H9 (cell line): ENCODE measurements at regions not wholly inside any gene's neighbourhood (a gene's known extent, or its start where the extent isn't known, plus 50 kb on each side); places are given as distances from the start of the nearest gene placed in this dataset.
A peak's percentile ranks its signal among the peaks of the same experiment; 100 is the strongest.

Experiments used
- DNase-seq: peaks from one replicate; pipeline ENCODE4 v3.0.0-alpha.2; 2017
- H2AFZ ChIP-seq: one replicate; pipeline ENCODE4 v1.6.1; 2013; ENCODE audit warnings: mild to moderate bottlenecking, low read length, control low read depth, moderate library complexity
- H2AK5ac ChIP-seq: 2 replicates; pipeline ENCODE4 v1.6.1; 2013; ENCODE audit warnings: low read length, control low read depth, mixed read lengths; ENCODE audit not compliant: insufficient read length
- H2BK120ac ChIP-seq: one replicate; pipeline ENCODE4 v1.6.1; 2013; ENCODE audit warnings: low read depth, mild to moderate bottlenecking, low read length, control low read depth, inconsistent platforms; ENCODE audit not compliant: poor library complexity, severe bottlenecking
- H2BK12ac ChIP-seq: 2 replicates; pipeline ENCODE4 v1.6.1; 2013; ENCODE audit warnings: low read length, control low read depth, mixed read lengths, low read depth; ENCODE audit not compliant: insufficient read length
- H2BK15ac ChIP-seq: 2 replicates; pipeline ENCODE4 v1.6.1; 2013; ENCODE audit warnings: low read depth, low read length, control low read depth
- H2BK20ac ChIP-seq: one replicate; pipeline ENCODE4 v1.6.1; 2013; ENCODE audit warnings: low read depth, mild to moderate bottlenecking, low read length, control low read depth, inconsistent platforms; ENCODE audit not compliant: poor library complexity, severe bottlenecking
- H2BK5ac ChIP-seq: 2 replicates; pipeline ENCODE4 v1.6.1; 2013; ENCODE audit warnings: low read length, control low read depth, mixed read lengths; ENCODE audit not compliant: insufficient read length
- H3K14ac ChIP-seq: 2 replicates; pipeline ENCODE4 v1.6.1; 2013; ENCODE audit warnings: low read length, control low read depth; ENCODE audit not compliant: insufficient read depth
- H3K18ac ChIP-seq: 2 replicates; pipeline ENCODE4 v1.6.1; 2013; ENCODE audit warnings: low read depth, mild to moderate bottlenecking, mixed read lengths, low read length, control low read depth; ENCODE audit not compliant: insufficient read length
- H3K23ac ChIP-seq: 2 replicates; pipeline ENCODE4 v1.6.1; 2013; ENCODE audit warnings: low read length, control low read depth, mixed read lengths, low read depth; ENCODE audit not compliant: insufficient read length
- H3K23me2 ChIP-seq: 2 replicates; pipeline ENCODE4 v1.6.1; 2013; ENCODE audit warnings: low read depth, mild to moderate bottlenecking, mixed read lengths, low read length, control low read depth; ENCODE audit not compliant: insufficient read length, poor library complexity, severe bottlenecking
- H3K27ac ChIP-seq: 2 replicates; pipeline ENCODE4 v1.5.1; 2013; ENCODE audit warnings: low read length, control low read depth, mixed read lengths, low read depth; ENCODE audit not compliant: insufficient read length
- H3K27me3 ChIP-seq: 2 replicates; pipeline ENCODE4 v1.6.1; 2013; ENCODE audit warnings: low read length, control low read depth, inconsistent platforms; ENCODE audit not compliant: insufficient read depth
- H3K4ac ChIP-seq: 2 replicates; pipeline ENCODE4 v1.6.1; 2013; ENCODE audit warnings: low read depth, mild to moderate bottlenecking, control low read depth, inconsistent platforms, low read length, moderate library complexity
- H3K4me1 ChIP-seq: 2 replicates; pipeline ENCODE4 v1.6.1; 2013; ENCODE audit warnings: low read length, control low read depth, inconsistent platforms; ENCODE audit not compliant: insufficient read depth
- H3K4me2 ChIP-seq: 2 replicates; pipeline ENCODE4 v1.6.1; 2013; ENCODE audit warnings: low read length, control low read depth, mixed read lengths; ENCODE audit not compliant: insufficient read length, insufficient read depth
- H3K56ac ChIP-seq: 2 replicates; pipeline ENCODE4 v1.6.1; 2013; ENCODE audit warnings: low read depth, mild to moderate bottlenecking, mixed read lengths, low read length, control low read depth; ENCODE audit not compliant: insufficient read length
- H3K79me1 ChIP-seq: 2 replicates; pipeline ENCODE4 v1.6.1; 2013; ENCODE audit warnings: low read depth, mild to moderate bottlenecking, moderate library complexity, low read length, control low read depth, inconsistent platforms; ENCODE audit not compliant: insufficient read depth, poor library complexity, severe bottlenecking
- H3K79me2 ChIP-seq: 2 replicates; pipeline ENCODE4 v1.6.1; 2013; ENCODE audit warnings: low read length, control low read depth, inconsistent platforms; ENCODE audit not compliant: insufficient read depth
- H3K9ac ChIP-seq: 2 replicates; pipeline ENCODE4 v1.6.1; 2013; ENCODE audit warnings: low read length, control low read depth, mixed read lengths; ENCODE audit not compliant: insufficient read length; ENCODE audit errors: extremely low read depth
- H3K9me3 ChIP-seq: one replicate; pipeline ENCODE4 v1.6.1; 2013; ENCODE audit warnings: low read depth, low read length, inconsistent platforms; ENCODE audit not compliant: control insufficient read depth
- H3T11ph ChIP-seq: one replicate; pipeline ENCODE4 v1.6.1; 2013; ENCODE audit warnings: mild to moderate bottlenecking, low read length, control low read depth, inconsistent platforms
- H4K20me1 ChIP-seq: one replicate; pipeline ENCODE4 v1.6.1; 2013; ENCODE audit not compliant: control insufficient read depth, insufficient read length, insufficient read depth
- H4K5ac ChIP-seq: 2 replicates; pipeline ENCODE4 v1.6.1; 2013; ENCODE audit warnings: low read depth, mild to moderate bottlenecking, mixed read lengths, low read length, control low read depth; ENCODE audit not compliant: insufficient read length
- H4K8ac ChIP-seq: replicated peaks from 2 replicates; pipeline ENCODE4 v1.6.1; 2013; ENCODE audit warnings: low read length, control low read depth, mixed read lengths, low read depth; ENCODE audit not compliant: insufficient read length
- H4K91ac ChIP-seq: 2 replicates; pipeline ENCODE4 v1.6.1; 2013; ENCODE audit warnings: low read depth, mild to moderate bottlenecking, moderate library complexity, mixed read lengths, low read length, control low read depth; ENCODE audit not compliant: insufficient read length
- H3K27ac Mint-ChIP-seq, 3 experiments: 2 replicates in 2 of 3; 3 replicates in 1 of 3; pipeline ENCODE4 v1.8.0; 2020 to 2021; ENCODE audit warnings: mixed read lengths in 3 of 3, mild to moderate bottlenecking in 1 of 3, moderate library complexity in 1 of 3
- H3K27me3 Mint-ChIP-seq: 2 replicates; pipeline ENCODE4 v1.8.0; 2021; ENCODE audit warnings: low read depth, mild to moderate bottlenecking, moderate library complexity, mixed read lengths
- H3K36me3 Mint-ChIP-seq, 3 experiments: 2 replicates in 2 of 3; 3 replicates in 1 of 3; pipeline ENCODE4 v1.8.0; 2020 to 2021; ENCODE audit warnings: low read depth in 3 of 3, mixed read lengths in 3 of 3; ENCODE audit not compliant: insufficient read depth in 1 of 3
- H3K4me1 Mint-ChIP-seq, 2 experiments: 2 replicates each; pipeline ENCODE4 v1.8.0; 2020; ENCODE audit warnings: mixed read lengths in 2 of 2
- H3K4me3 Mint-ChIP-seq, 2 experiments: 2 replicates in 1 of 2; 3 replicates in 1 of 2; pipeline ENCODE4 v1.8.0; 2020 to 2021; ENCODE audit warnings: mild to moderate bottlenecking in 2 of 2, mixed read lengths in 2 of 2, moderate library complexity in 1 of 2
- H3K9me3 Mint-ChIP-seq, 2 experiments: 2 replicates in 1 of 2; 3 replicates in 1 of 2; pipeline ENCODE4 v1.8.0; 2020; ENCODE audit warnings: mild to moderate bottlenecking in 2 of 2, mixed read lengths in 2 of 2, moderate library complexity in 1 of 2
- CTCF ChIP-seq: fragments of 200-600 bp; sonication (generic); conservative IDR thresholded peaks from 3 replicates; pipeline ENCODE4 v1.8.0; 2021; ENCODE audit warnings: antibody characterized with exemption, mild to moderate bottlenecking
- WGBS: extraction: QIAGEN DNeasy Blood & Tissue Kit; methylation state at CpG from one replicate; pipeline ENCODE4 v1.1.7; 2013; ENCODE audit warnings: missing lambda C conversion rate, low lambda C conversion rate, mixed read lengths; ENCODE audit not compliant: insufficient read length; ENCODE audit errors: extremely low coverage; 5-methylcytosine and 5-hydroxymethylcytosine counted together

GRCh38 chr7:25846722-25847121, 305.3 kb upstream of the NFE2L3 start:
- no peaks in the 10 kb centered on the region for H3K79me2 ChIP-seq
- H2BK15ac ChIP-seq, result no peak overlapping the region
- H3K27ac Mint-ChIP-seq, result peak overlapping the region in 1 of 3 experiments; percentile 91; a peak in 1 of 7 replicates
- TF ChIP-seq CTCF, result no peak
- no peak overlapping the region for H3K9ac ChIP-seq
- H3K23me2 ChIP-seq, result peaks cover under 1% of the 10 kb centered on the region
- H3K36me3 Mint-ChIP-seq, result no peaks in the 10 kb centered on the region; a peak in 1 of 7 replicates
- no peak overlapping the region for H3K4me2 ChIP-seq
- H3K14ac ChIP-seq, result no peak overlapping the region
- no peak overlapping the region for H3K4me3 Mint-ChIP-seq
- peaks cover 17% of the 10 kb centered on the region for H3K27me3 Mint-ChIP-seq
- DNase-seq, result no peak
- H2BK20ac ChIP-seq, result no peak overlapping the region
- H2BK120ac ChIP-seq, result no peak overlapping the region
- H2AK5ac ChIP-seq, result no peak overlapping the region
- H3K18ac ChIP-seq, result no peak overlapping the region
- no peak overlapping the region for H4K91ac ChIP-seq
- H3K9me3 ChIP-seq, result no peaks in the 10 kb centered on the region
- no peak overlapping the region for H3K27ac ChIP-seq
- no peak overlapping the region for H3K23ac ChIP-seq
- no CpG with 5 or more reads among the region's 5 CpGs for WGBS
- H4K20me1 ChIP-seq, result no peaks in the 10 kb centered on the region
- no peak overlapping the region for H2AFZ ChIP-seq
- no peak overlapping the region for H2BK12ac ChIP-seq
- H3K4me1 Mint-ChIP-seq, result peaks cover 8 to 11% of the 10 kb centered on the region in 2 experiments
- H2BK5ac ChIP-seq, result no peak overlapping the region
- no peak overlapping the region for H3T11ph ChIP-seq
- no peak overlapping the region for H4K5ac ChIP-seq
- no peaks in the 10 kb centered on the region; the same call in 1 of the 2 replicates for H3K27me3 ChIP-seq
- no peaks in the 10 kb centered on the region for H3K4me1 ChIP-seq
- no peaks in the 10 kb centered on the region; a peak in 1 of 5 replicates for H3K9me3 Mint-ChIP-seq
- no peak overlapping the region for H3K4ac ChIP-seq
- no peak overlapping the region for H4K8ac ChIP-seq
- no peak overlapping the region for H3K56ac ChIP-seq
- H3K79me1 ChIP-seq, result no peaks in the 10 kb centered on the region
